Stimulated activated CD4-positive, alpha-beta T cell treated with anti-CD3 and anti-CD28 coated beads, Interleukin-2, amount 100 ng/mL, for 24 hours (primary cell): ENCODE measurements at regions not wholly inside any gene's neighbourhood (a gene's known extent, or its start where the extent isn't known, plus 50 kb on each side); places are given as distances from the start of the nearest gene placed in this dataset.

Experiments used
- DNase-seq, 2 donors: peaks; one replicate each; pipeline ENCODE4 v3.0.0-alpha.2; 2020

DNA sequence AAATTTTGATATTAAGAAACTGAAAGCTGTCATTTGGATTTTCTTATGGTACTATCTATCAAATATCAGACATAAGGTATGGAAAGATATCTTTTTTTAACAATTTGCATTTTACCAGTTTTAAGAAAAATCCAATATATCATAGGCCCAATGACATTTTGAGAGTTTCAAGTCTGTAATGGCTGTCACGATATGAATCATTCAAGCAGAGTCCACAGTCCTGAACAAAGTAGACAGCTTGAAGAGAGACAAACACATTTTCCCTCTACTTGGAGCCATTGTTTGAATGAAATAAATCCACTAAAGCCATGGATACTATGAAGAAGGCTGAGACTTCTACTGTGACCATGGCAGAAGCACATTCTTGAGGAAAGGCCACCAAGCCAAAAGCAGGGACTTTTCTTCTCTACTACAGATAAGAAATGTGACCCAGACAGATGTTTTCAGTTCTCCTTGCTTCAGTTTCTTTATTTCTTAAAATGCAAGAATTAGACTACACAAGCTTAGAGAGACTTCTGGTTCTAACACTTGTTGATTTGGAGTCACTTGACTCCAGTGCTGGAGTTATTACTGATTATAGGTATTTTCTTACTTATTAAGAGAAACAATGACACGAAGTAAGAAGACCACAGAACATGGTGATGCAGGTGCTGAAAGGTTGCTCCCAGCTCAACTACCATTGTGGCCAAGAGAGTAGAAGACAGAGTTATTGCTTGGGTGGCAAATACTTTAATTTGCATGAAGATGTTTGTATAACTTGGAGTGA, 429.1 kb downstream of the KIF20B start:
- no peak for DNase-seq

DNA sequence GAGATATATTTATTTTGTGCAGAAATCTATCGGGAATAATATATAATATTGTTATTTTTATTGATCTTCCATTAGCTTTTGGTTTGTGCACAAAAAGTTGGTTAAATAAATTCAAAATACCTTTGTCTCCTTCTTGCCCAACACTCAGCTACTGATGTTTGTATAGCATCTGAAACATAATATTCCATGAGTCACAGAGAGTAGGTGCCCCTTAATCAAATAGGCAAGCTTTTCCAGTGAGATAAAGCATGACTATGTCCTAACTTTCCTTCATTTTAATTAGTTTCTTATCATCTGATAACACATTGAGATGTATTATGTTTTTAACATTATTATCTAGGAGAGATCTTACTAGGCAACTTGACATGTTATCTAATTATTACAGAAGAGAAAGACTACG, 432.2 kb downstream of the KIF20B start:
- no peak for DNase-seq

DNA sequence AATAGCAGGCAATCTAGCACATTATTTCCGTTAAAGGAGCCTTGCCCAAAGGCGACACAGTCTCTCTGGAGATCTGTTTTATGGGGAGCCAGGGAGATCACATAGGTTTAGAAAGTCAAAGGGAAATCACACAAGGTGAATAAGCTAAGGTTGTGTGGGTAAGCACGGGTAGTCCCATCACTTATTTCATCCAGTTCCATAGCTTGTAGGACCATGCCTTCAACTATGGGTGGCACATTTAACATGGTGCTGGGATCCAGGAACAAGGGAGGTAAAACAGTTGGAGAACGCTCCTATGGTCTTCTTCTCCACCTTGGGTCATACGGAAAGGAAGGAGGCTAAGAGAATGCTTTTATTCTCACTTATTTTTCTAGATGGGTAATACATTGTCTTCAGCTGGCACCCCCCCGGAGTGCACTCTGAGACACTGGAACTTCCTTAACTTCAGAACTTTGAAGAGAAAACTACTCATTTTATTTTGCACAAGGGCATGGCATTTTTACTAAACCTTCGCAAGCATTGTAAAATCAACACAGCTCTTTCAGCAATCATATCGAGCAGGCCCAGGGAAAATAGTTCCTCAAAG, 435.4 kb downstream of the KIF20B start:
- peak in 1 of 2 donors; percentile 2 for DNase-seq

DNA sequence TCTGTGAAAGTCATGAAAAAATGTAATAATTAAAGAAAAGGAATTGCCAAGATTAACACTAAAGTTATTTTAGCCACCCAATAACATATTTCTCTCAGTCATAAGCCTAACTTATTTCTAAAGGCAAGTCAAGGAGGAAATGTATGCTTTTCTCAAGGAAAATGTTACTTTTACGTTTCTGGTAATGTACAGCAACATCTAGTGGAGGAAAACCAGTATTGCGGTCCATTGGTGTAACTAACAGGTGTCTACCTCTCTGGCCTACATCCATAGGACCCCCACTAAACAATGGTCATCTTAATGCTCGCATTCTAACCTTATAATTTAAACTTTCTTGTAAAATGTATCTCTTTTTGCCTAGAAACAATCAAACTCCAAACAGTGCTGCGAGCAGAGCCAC, 437.5 kb downstream of the KIF20B start:
- no peak for DNase-seq

DNA sequence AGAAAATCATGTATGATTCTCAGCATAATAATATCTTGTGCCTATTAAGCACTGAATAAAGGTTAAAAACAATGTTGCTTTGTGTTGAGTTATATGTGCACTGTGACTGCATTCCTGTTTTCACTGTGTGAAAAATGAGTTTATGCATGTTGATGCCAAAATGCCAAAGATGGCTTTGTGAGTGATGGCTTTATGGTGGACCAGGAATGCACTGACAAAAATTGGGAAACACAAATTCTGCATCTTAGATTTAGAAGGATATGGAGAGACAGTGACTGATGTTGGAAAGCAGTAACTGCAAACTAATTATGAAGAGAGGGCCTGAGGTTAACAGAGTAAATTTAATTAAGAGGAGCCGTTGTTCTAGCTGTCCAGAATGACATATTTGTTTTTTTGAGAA, 440.4 kb downstream of the KIF20B start:
- no peak for DNase-seq

DNA sequence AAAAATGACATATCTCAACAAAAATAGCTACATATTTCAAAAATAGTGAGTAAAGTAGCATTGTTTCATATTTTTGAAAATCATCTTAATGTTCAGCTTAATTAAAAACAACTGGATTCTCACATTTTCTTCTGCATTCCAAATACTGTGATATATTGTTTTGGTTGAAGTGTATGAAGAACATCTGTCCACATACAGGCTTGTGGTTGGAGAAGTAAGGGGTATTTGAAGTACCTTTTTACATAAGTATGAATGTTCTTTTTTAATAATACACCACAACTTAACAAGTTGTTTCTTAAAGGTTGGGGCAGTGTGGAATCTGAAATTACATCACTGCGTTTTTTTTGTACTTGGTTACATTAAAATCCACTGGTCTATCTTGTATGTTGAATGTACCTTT, 442.5 kb downstream of the KIF20B start:
- no peak for DNase-seq

DNA sequence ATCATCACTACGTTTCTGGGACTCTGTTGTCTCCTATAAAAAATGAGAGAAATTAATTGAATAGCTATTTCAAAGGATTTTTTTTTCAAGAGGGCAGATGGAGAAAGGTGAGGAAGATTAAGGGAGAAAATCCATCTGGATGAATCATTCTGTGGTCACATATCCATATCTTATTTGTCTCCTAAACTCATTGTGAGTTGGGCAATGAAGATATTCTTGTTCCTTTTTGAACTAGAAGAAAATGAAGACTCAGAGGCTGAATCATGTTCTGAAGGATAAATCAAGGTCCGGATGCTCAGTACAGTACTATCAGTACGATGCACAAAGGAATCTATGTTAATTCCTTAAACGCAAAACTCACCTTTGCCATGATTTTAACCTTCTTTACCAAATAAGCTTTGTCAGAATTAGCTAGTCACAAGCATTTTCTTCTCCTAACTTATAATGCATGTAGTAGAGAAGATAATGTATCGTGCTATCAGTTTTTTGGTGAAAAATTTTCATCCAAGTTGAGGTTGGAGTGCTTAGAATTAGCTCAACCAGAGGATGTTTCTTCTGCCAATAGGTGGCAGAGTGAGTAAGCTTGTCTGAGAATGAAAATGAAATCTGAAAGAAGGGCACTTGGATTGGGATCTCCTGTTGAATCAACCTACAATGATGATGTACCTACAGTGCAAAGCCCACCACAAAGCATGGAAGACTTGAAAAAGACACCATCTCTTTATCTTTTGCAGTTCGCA, 446.9 kb downstream of the KIF20B start:
- no peak for DNase-seq

DNA sequence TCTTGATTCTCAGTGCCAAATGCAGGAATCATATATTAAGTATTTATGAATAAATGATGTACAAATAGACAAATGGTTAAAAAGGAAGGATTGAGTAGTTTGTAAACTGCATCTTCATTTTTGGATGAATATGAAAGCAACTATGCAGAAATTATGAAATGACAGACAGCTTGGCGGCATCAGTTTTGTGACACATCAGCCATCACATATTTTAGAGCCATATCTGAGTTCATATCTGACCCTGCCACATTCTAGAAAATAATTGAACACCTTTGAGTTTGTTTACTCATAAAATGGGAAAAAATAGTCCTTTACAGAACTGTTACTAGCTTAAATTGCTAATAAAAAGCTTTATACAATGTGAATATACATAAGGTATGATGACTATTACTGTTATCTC, 448.2 kb downstream of the KIF20B start:
- no peak for DNase-seq

DNA sequence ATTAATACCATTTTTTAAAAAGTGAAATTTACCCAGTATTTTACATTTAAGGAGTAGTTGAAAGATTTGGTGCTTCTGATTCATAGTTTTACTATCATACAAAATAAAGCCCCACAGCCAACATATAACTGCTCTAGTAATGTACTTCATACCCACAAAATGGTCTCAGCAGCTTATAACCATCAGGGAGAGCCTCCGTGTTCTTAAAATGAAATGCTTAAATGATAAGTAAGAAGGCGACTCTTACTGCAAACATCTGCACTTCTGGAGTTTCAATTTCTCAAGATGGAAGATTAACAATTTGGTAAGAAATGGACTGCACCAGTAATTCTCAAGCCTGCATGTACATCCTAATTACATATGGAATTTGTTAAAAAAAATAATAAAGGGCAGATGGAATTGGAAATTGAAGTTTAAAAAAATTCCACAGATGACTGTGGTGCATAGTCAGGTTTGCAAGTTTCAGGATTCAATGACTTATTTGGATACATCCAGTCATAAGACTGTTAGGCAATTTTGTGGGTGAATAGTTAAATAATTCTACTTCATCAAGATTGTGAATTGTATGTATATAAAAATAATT, 461.0 kb downstream of the KIF20B start:
- DNase-seq, result no peak

DNA sequence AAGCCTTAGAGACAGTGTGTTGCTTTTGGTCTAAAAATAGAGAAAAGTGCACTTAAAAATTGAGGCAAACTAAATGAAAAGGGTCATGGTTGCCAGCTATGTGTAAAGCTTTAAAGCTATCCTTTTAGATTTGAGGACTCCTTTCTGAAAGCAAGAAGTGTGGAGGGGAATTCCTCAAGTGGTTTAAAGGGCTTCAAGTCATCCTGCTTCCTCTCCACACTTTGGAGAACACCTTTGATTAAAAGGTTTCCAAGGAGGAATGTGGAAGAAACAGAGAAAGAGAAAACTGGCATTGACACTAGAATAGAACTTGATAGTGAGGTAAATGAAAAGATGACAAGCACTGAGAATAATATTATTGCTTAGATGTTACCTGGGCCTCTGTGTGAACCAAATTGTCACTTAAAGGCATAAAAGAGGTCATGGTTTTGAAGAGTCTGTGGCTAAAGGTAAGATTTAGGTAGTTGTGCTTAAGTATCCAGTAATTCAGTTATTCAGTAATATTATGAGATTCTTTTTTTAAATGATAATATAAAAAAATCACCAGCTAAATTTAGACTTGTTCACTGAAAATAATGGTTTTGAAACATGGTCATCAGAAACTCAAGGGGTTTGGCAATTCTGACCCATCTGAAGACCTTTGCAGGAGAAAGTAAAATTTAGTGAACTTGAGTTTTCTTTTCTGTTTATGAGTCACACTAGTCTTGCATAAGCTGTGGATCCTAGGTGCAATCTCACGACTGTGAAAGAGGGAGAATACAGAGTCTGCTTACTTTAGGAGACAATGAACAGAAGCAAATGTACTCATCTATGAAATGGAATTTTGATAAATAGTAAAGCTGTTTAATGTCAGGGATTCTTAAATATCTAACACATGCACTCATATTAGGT, 466.0 kb downstream of the KIF20B start:
- no peak for DNase-seq

DNA sequence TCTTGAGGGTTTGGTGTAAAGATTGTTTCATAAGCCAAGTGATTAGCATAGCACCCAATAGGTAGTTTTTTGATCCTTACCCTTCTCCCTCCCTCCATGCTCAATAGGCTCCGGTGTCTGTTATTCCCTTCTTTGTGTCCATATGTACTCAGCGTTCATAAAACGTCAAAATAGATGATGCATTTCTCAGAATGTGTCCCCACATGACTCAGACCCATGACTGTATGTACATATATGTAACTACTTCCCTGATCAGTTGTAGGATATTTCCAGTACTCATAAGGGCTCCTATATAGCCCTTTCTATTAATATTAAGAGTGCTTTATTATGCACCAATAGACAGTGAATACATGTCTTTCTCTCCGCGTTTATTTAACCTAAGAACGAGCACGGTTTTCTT, 466.9 kb downstream of the KIF20B start:
- no peak for DNase-seq

DNA sequence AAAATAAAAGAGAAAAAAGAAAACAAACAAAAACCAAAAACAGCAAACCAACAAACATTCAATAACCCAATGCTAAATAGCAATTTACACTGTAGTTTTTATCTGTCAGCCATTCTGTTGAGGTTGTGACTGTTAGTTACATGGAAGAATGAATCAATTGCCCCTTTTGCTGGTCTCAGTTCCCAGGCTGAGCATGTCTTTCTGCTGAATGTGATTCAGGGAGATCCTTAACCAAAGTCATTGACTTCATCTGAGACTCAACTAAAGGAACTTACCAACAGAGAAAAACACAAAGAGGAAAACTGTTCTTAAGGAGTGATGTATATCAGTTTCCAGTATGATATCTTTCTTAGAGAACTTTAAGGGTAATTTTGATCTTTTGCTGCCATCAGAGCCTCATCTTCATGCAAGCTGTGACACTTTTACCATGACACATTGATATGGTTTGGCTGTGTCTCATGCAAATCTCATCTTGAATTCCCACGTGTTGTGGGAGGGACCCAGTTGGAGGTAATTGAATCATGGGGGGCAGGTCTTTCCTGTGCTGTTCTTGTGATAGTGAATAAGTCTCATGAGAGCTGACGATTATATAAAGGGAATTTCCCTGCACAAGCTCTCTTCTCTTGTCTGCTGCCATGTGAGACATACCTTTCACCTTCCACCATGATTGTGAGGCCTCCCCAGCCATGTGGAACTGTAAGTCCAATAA, 469.8 kb downstream of the KIF20B start:
- DNase-seq, result no peak

DNA sequence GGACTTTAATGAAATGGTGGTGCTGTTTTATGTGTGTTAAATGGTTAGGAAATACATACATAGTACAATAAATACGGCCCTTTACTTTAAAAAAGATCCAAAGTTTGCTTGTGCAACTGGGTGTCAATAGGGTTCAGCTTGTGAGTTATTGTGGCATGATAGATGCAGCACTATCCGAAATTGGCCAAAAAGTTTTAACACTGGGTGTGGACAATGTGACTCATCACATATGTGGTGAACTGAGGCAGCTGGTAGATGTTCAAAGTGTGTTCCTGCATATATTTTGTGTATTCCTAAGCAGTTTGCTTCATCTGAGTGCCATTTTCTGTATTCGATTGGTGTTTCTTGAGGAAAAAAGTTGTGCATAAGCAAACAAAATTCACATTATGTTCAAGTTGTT, 473.1 kb downstream of the KIF20B start:
- no peak for DNase-seq

DNA sequence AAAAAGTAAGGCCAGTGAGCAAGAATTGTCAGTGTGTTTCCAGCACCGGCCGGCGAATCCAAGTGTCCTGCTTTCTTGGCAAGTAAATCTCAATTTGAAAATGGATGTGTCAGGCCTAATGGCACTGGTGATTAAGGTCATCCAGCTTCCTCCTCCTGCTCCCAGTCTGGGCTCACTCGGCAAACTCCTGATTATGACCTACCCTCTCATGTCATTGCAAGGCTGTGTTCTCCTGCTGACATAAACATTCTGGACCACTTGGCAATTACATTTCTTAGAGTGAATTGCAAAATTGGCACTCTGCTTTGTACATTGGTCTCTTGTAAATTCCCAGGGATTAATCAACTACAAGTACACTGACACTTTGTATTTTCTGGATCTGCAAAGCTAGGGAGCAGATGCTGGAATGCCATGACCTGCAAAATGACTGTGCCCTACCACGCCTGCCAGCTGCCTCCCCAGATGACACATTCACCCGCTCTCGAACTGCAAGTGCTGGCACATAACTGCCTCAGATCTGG, 473.8 kb downstream of the KIF20B start:
- DNase-seq, result no peak

DNA sequence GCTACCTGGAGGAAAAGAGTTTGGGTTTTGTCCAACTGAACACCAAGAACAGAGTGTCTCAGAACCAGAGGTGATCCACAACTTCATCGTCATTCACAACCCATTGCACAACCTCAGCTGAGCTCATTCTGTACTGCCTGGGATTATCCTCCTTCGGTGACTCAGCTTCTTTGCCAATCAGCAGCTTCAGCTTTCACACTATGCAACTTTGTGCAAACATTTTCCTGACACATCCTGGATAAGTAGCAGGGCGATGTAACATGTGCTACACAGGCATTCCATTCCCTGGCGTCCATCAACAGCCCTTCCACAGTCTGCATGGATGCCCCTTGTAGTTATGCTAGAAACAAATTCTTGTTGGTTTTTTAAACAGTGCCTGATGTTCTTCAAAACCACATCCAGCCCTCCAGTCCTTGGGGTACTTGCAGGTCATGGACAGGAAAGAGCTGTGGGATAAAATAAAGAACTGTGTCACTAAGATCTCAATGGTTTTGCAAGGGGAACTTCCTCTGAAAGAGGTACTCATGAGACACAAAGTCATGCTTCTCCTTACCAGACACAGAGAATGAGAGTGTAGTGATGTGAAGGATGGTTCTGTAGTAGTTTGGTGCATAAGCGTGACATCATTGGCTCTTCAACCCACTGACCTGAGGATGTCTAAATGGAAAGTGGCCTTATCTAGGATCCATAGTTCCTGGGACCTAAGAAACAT, 478.5 kb downstream of the KIF20B start:
- DNase-seq, result no peak

DNA sequence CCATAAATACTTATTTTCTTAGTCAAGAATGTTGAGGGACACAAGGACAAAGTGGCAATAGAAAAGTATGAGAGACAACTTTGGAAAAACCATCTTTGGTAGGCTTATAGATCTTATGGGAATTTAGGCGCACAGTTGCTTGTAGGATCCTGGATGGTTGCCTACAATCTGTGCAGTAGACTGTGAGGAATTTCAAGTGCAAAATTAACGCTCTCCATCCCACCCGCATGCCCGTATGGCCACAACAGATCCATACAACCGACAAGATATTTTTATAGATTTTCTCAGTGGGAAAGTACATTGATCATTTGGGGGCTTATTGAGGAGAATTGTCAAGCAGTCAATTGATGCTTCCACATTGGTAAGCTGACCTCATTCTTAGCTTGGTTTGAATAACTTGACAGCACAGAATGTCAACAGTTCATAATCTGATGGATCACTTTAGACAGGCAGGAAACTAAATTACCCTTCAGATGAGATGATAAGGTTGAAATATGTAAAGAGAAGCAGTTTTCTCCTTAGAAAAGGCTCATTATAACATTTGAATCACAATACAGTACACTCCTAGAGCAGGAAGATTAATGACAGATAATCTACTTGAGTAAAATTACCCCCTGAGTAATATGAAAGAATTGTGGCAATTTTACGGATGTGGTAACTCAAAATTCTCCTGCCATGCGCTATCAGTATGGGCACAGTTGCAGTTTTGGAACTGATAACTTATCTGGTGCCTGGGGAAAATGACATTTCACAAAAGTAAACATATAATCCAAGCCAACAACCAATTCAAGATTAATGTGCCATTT, 479.7 kb downstream of the KIF20B start:
- no peak for DNase-seq

DNA sequence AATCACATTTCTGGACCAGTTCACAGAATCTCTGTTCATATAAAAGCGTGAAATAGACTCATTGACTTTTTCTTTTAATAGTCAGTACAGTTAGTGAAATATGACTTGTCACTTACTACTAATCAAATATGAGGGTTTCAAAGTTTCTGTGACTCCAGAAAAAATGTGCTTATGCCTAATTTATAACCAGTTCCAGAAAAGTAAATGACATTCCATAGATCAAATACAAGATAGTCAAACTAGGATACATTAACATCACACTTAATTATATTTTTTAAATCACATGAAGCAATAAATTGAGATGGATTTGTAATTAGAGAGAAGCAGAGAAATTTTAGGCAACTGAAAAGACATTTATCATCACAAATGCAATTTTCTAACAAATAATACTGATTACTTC, 491.4 kb downstream of the KIF20B start:
- no peak for DNase-seq

DNA sequence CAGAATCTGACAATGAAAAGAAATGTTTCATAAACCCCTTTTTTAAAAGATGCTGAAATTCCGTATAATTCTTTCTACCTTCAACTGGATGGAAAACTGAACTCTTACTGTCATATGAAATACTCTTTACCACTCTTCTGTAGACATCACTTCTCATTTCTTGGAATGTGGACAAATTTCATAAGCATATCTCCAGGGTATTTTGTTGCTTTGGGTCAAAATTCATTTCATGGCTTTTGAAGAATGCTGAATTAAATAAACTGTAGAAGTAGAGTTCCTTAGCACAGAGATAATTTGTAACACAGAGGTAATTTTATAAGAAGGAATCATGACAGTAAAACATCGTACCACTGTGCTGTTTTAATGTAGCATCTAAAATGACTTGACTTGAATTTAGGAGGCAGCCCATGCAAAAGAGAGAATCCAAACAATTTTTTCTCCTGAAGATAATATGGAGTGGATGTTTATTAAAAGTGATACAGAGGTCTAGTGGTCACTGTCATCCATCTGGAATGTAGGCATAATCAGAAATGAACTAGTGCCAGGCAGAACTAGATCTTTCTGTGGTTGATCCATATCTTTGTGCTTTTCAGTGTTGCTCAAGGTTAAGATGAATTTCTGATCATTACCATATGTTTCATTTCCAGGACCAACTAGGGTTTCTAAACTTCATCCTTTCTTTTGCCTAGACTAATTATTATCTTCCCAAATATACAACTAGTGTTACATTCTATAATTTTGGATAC, 492.0 kb downstream of the KIF20B start:
- DNase-seq, result no peak

DNA sequence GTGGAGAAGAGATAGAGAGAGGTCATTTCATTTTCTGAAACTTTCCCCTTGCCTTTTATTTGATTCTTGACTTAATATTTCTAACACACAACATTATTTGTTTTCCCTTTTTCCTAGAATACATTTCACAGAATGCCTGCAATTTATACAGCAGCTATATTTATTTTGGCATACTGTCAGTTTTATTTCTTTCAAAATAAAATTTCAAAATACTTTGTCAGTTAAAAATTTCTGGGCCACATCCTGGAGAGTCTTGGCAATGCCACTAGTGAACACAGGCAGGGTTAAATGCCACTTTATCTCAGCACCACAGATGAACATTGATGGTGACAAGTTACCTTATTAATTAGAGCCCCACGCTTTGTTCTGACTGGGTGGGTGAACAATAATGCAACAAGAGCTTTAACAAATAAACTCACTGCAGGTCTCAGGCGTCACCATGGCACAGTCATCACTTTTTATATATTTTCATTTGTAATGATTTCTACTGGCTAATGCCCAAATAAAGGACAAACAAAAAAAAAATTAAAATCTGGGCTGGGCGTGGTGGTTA, 494.0 kb downstream of the KIF20B start:
- DNase-seq, result no peak
